ENCODE measurements at regions not wholly inside any gene's neighbourhood (a gene's known extent, or its start where the extent isn't known, plus 50 kb on each side); places are given as distances from the start of the nearest gene placed in this dataset.
"Not testable (repeated sequence)": the region's sequence is repeated elsewhere in the genome, so short reads cannot be mapped to it uniquely, and the experiment has no call there.

DNA sequence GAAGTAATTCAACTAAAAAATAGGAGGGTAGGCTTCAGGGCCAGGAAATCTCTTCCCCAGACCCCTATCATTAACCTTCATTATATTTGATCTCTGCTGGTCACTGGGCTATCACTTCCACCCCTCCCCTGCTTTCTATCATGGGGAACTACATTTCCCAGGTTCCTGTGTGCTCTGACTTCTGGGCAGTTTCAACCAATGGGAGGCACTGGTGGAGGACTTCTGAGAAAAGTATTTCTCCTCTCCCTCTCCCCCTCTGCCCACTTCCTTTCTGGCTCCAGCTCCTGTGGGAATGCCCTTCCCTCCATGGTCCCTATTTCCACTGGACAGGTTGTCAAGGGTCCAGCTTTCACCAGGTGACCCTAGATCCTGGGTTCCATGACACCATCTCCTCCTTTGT, 364.4 kb downstream of the C16orf95 start:
- no peak overlapping the region for H2AFZ ChIP-seq
- H3K4me3 ChIP-seq: no peak overlapping the region; the same call in 1 of the 2 replicates
- DNase-seq: peak; percentile 46

DNA sequence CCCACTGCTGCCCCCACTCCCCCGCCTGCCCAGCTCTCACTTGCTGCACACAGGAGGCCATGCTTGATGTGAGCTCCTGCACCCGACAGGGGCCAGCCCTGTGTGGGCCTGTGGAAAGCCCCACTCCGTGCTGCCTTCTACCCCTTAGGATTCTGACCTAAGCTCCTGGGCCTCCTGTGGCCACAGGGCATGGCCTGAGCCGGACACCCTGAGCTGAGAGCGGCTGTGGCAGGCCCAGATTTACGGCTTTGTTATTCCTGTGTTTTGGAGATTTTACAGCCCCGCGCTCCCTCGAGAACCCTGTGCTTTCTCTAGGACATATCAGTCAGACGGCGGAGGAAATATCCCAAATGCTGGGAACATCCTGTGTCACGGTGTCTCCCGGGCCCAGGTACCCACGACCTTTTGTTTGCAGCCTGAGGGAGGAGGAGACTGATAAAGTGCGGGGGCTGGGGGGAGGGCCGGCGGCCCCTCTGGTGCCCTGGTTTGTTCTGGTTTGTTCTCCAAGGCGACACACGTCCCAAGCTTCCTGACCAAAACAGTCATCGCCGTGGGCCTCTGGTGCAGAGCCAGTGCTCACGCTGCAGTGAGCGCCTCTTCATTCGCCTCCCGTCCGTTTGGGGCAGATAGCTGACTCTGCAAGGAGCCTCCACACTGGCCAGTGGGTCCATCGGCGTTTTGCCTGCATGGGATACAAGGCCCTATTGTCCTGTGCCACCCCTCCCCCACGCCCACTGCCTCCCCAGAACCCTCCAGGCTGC, 363.4 kb downstream of the C16orf95 start:
- peaks cover 11% of the 10 kb centered on the region; the same call in 1 of the 2 replicates for H3K27me3 ChIP-seq (replicated peaks; ENCODE audit: insufficient read depth)
- H3F3A ChIP-seq (ENCODE audit: insufficient read depth): peaks cover 24% of the 10 kb centered on the region
- no peak overlapping the region for H3K9ac ChIP-seq
- no peak overlapping the region for H3K4me2 ChIP-seq (ENCODE audit: unreplicated experiment)
- TF ChIP-seq EZH2 (IDR thresholded peaks at IDR 0.05; ENCODE audit: insufficient read depth, poor library complexity, severe bottlenecking) (no peak), EZH2phosphoT487 (IDR thresholded peaks at IDR 0.05; ENCODE audit: insufficient read depth, low read depth) (no peak)
- H4K20me1 ChIP-seq (ENCODE audit: insufficient read depth): no peaks in the 10 kb centered on the region
- peaks cover 17% of the 10 kb centered on the region for H3K4me1 ChIP-seq (ENCODE audit: insufficient read depth)
- no peak overlapping the region for H2AFZ ChIP-seq
- 93 to 95% methylated on average over 27 to 29 of the region's 29 CpGs for WGBS, 2 experiments (ENCODE audit: low coverage in 1 of 2, low lambda C conversion rate in 2 of 2, missing lambda C conversion rate in 2 of 2)
- H3K4me3 ChIP-seq: no peak overlapping the region
- DNase-seq: no peak
- H3K36me3 ChIP-seq (ENCODE audit: low read depth): no peaks in the 10 kb centered on the region
- in situ Hi-C loops (cut with MboI): no loop called here
- H3K79me2 ChIP-seq (ENCODE audit: insufficient read depth): no peaks in the 10 kb centered on the region
- H3K9me2 ChIP-seq (ENCODE audit: insufficient read depth): 0 out of 2 replicates have a peak, but pooled peaks cover 7% of the 10 kb centered on the region
- no peaks in the 10 kb centered on the region for H3K9me3 ChIP-seq (ENCODE audit: low read depth)
- H3K27ac ChIP-seq: no peak overlapping the region

More for the DNA sequence above, 364.4 kb downstream of the C16orf95 start:
- Histone ChIP-seq H3K9me2 (ENCODE audit: insufficient read depth) (0 out of 2 replicates have a peak, but pooled peaks cover 7% of the 10 kb centered on the region), H3K9me3 (ENCODE audit: low read depth) (no peaks in the 10 kb centered on the region), H3K27me3 (replicated peaks; ENCODE audit: insufficient read depth) (0 out of 2 replicates have a peak, but pooled peaks cover under 1% of the 10 kb centered on the region), H3K36me3 (ENCODE audit: low read depth) (no peaks in the 10 kb centered on the region), H3K27ac (peak overlapping the region; percentile 91), H3K4me1 (ENCODE audit: insufficient read depth) (peaks cover 17% of the 10 kb centered on the region), H3F3A (ENCODE audit: insufficient read depth) (peaks cover 24% of the 10 kb centered on the region), H4K20me1 (ENCODE audit: insufficient read depth) (no peaks in the 10 kb centered on the region), H3K9ac (peak overlapping the region; percentile 36), H3K4me2 (ENCODE audit: unreplicated experiment) (peak overlapping the region; percentile 44), H3K79me2 (ENCODE audit: insufficient read depth) (no peaks in the 10 kb centered on the region)
- in situ Hi-C loops (cut with MboI): no loop called here
- TF ChIP-seq EZH2 (IDR thresholded peaks at IDR 0.05; ENCODE audit: insufficient read depth, poor library complexity, severe bottlenecking) (no peak), EZH2phosphoT487 (IDR thresholded peaks at IDR 0.05; ENCODE audit: insufficient read depth, low read depth) (no peak)

DNA sequence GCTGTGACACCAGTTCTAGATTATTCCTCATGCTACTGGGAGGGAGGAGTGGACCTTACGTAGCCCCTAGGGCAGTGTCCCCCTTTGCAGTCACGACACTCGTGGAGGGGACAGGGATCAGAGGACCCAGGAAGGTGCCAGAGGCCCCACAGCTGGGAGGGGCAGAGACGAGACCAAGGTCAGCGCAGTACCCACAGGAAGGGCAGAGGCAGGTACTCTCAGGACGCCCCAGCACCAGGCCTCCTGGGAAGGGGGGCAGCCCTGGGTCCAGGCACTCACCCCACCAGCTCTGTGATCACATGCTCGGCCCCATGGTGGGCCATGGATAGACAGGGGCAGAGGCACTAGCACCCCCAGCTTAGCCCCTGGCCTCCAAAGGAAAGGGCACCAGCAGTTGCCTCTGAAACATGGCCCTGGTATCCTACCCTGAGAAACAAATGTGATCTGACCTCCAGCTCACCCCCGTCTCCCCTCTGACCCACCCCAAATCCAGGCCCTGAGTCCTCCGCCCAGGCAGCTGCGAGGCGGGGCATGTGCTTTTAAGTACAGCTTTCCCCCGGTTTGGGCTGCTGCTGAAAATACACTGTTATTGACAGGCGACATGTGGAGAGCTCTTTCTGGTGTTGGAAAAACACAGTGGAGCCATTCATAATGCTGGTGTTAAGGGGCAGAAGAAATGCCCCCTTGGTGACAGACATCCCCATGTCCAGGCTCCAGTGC, 361.9 kb downstream of the C16orf95 start:
- Histone ChIP-seq H2AFZ (no peak overlapping the region), H3K9me2 (ENCODE audit: insufficient read depth) (0 out of 2 replicates have a peak, but pooled peaks cover 7% of the 10 kb centered on the region), H3K27me3 (replicated peaks; ENCODE audit: insufficient read depth) (peaks cover 26% of the 10 kb centered on the region), H3K9ac (no peak overlapping the region), H3K79me2 (ENCODE audit: insufficient read depth) (no peaks in the 10 kb centered on the region), H3K27ac (no peak overlapping the region), H3K4me2 (ENCODE audit: unreplicated experiment) (no peak overlapping the region), H3K4me3 (no peak overlapping the region), H3K4me1 (ENCODE audit: insufficient read depth) (peaks cover 17% of the 10 kb centered on the region), H3K9me3 (ENCODE audit: low read depth) (no peaks in the 10 kb centered on the region), H3K36me3 (ENCODE audit: low read depth) (no peaks in the 10 kb centered on the region), H4K20me1 (ENCODE audit: insufficient read depth) (no peaks in the 10 kb centered on the region), H3F3A (ENCODE audit: insufficient read depth) (peaks cover 24% of the 10 kb centered on the region)
- TF ChIP-seq EZH2 (IDR thresholded peaks at IDR 0.05; ENCODE audit: insufficient read depth, poor library complexity, severe bottlenecking) (no peak), EZH2phosphoT487 (IDR thresholded peaks at IDR 0.05; ENCODE audit: insufficient read depth, low read depth) (no peak)
- in situ Hi-C loops (cut with MboI): no loop called here
- 86 to 88% methylated on average over 13 of the region's 13 CpGs for WGBS, 2 experiments (ENCODE audit: low coverage in 1 of 2, low lambda C conversion rate in 2 of 2, missing lambda C conversion rate in 2 of 2)
- no peak for DNase-seq

DNA sequence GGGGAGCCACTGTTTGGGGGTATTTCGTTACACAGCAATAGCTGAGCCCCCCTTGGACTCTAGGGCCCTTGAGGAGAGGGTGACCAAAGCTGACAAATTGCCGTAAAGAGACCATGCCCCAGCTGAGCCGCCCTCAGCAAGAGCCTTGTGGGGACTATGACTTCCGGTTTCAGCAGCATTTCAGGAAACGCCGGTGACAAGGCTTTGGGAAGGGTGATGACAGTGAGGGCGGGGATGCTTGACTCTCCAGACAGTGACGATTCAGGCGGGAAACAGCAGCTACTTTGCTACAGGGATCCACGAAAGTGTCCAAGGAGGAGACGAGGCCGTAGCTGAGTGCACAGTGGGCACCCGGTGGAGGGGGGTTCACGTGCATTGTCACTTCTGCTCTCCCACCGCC, 360.8 kb downstream of the C16orf95 start:
- no peak overlapping the region for H2AFZ ChIP-seq
- in situ Hi-C loops (cut with MboI): no loop called here
- no peak for DNase-seq
- no peaks in the 10 kb centered on the region for H3K79me2 ChIP-seq (ENCODE audit: insufficient read depth)
- no peaks in the 10 kb centered on the region for H4K20me1 ChIP-seq (ENCODE audit: insufficient read depth)
- H3K36me3 ChIP-seq (ENCODE audit: low read depth): no peaks in the 10 kb centered on the region
- WGBS, 2 experiments (ENCODE audit: low coverage in 1 of 2, low lambda C conversion rate in 2 of 2, missing lambda C conversion rate in 2 of 2): 45 to 47% methylated on average over 15 of the region's 15 CpGs
- no peaks in the 10 kb centered on the region for H3K9me3 ChIP-seq (ENCODE audit: low read depth)
- 0 out of 2 replicates have a peak, but pooled peaks cover under 1% of the 10 kb centered on the region for H3K9me2 ChIP-seq (ENCODE audit: insufficient read depth)
- H3K4me2 ChIP-seq (ENCODE audit: unreplicated experiment): no peak overlapping the region
- no peak for TF ChIP-seq EZH2phosphoT487 (IDR thresholded peaks at IDR 0.05; ENCODE audit: insufficient read depth, low read depth)
- TF ChIP-seq EZH2 (IDR thresholded peaks at IDR 0.05; ENCODE audit: insufficient read depth, poor library complexity, severe bottlenecking): no peak
- H3K27me3 ChIP-seq (replicated peaks; ENCODE audit: insufficient read depth): peaks cover 31% of the 10 kb centered on the region
- H3K27ac ChIP-seq: no peak overlapping the region
- no peak overlapping the region for H3K9ac ChIP-seq
- H3K4me1 ChIP-seq (ENCODE audit: insufficient read depth): peaks cover 23% of the 10 kb centered on the region
- H3F3A ChIP-seq (ENCODE audit: insufficient read depth): peaks cover 13% of the 10 kb centered on the region
- no peak overlapping the region for H3K4me3 ChIP-seq

DNA sequence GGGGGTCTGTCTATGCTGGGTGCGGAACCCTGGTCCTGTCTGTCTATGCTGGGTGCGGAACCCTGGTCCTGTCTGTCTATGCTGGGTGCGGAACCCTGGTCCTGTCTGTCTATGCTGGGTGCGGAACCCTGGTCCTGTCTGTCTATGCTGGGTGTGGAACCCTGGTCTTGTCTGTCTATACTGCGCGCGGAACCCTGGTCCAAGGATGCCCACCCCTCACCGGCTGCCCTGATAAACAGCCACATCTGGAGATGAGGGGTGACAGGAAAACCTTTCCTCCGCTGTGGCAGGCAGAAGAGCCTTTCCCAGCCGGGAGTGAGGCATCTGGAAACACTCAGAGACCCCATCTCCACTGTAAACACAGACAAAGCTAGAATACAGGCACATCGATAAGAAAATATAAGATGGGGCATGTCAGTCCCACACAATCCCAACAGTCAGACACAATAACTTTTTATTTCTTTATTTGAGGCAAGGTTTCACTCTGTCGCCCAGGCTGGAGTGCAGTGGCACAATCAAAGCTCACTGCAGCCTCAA, 359.5 kb downstream of the C16orf95 start:
- DNase-seq; in situ Hi-C loops (cut with MboI): not testable (repeated sequence)

More for the DNA sequence above, 359.5 kb downstream of the C16orf95 start:
- not testable (repeated sequence) for H3K36me3 ChIP-seq (ENCODE audit: low read depth); H3K9me2 ChIP-seq (ENCODE audit: insufficient read depth); H3K4me3 ChIP-seq; H3K27ac ChIP-seq; H4K20me1 ChIP-seq (ENCODE audit: insufficient read depth); H3K9me3 ChIP-seq (ENCODE audit: low read depth); H3K4me2 ChIP-seq (ENCODE audit: unreplicated experiment); H3K79me2 ChIP-seq (ENCODE audit: insufficient read depth); H2AFZ ChIP-seq; H3F3A ChIP-seq (ENCODE audit: insufficient read depth); H3K9ac ChIP-seq
- H3K4me1 ChIP-seq (ENCODE audit: insufficient read depth): peaks cover 15% of the 10 kb centered on the region
- WGBS, 2 experiments (ENCODE audit: low coverage in 1 of 2, low lambda C conversion rate in 2 of 2, missing lambda C conversion rate in 2 of 2): 82 to 85% methylated on average over 12 of the region's 12 CpGs
- H3K27me3 ChIP-seq (replicated peaks; ENCODE audit: insufficient read depth): peaks cover 38% of the 10 kb centered on the region

Data from GM23248 (cell line).